Ishikawa (cell line): ENCODE measurements at regions not wholly inside any gene's neighbourhood (a gene's known extent, or its start where the extent isn't known, plus 50 kb on each side); places are given as distances from the start of the nearest gene placed in this dataset.

ENCODE experiments used
- CEBPB ChIP-seq: IDR thresholded peaks from 2 replicates; pipeline ENCODE4 v1.6.1; 2012
- CREB1 ChIP-seq: IDR thresholded peaks from 2 replicates; pipeline ENCODE4 v1.6.1; 2012; ENCODE audit warnings: low read depth
- EGR1 ChIP-seq: IDR thresholded peaks from 2 replicates; pipeline ENCODE4 v1.6.1; 2012
- EP300 ChIP-seq: IDR thresholded peaks from 2 replicates; pipeline ENCODE4 v1.6.1; 2012; ENCODE audit warnings: borderline replicate concordance
- FOXM1 ChIP-seq: IDR thresholded peaks from 2 replicates; pipeline ENCODE4 v1.6.1; 2012; ENCODE audit warnings: low read depth, borderline replicate concordance
- MAX ChIP-seq: IDR thresholded peaks from 2 replicates; pipeline ENCODE4 v1.6.1; 2012
- NFIC ChIP-seq: IDR thresholded peaks from 2 replicates; pipeline ENCODE4 v1.6.1; 2012
- RAD21 ChIP-seq: IDR thresholded peaks from 2 replicates; pipeline ENCODE4 v1.6.1; 2012; ENCODE audit warnings: low read depth
- REST ChIP-seq: IDR thresholded peaks from 2 replicates; pipeline ENCODE4 v1.6.1; 2012; ENCODE audit warnings: low read depth, mild to moderate bottlenecking
- TAF1 ChIP-seq: IDR thresholded peaks from 2 replicates; pipeline ENCODE4 v1.6.1; 2012; ENCODE audit warnings: low read depth, mild to moderate bottlenecking
- TCF12 ChIP-seq: IDR thresholded peaks from 2 replicates; pipeline ENCODE4 v1.6.1; 2012; ENCODE audit warnings: low read depth
- TEAD4 ChIP-seq: IDR thresholded peaks from 2 replicates; pipeline ENCODE4 v1.6.1; 2012
- USF1 ChIP-seq: IDR thresholded peaks from 2 replicates; pipeline ENCODE4 v1.6.1; 2012
- YY1 ChIP-seq: IDR thresholded peaks from 2 replicates; pipeline ENCODE4 v1.6.1; 2012; ENCODE audit warnings: low read depth
- ZBTB7A ChIP-seq: IDR thresholded peaks from 2 replicates; pipeline ENCODE4 v1.6.1; 2012; ENCODE audit warnings: low read depth

DNA sequence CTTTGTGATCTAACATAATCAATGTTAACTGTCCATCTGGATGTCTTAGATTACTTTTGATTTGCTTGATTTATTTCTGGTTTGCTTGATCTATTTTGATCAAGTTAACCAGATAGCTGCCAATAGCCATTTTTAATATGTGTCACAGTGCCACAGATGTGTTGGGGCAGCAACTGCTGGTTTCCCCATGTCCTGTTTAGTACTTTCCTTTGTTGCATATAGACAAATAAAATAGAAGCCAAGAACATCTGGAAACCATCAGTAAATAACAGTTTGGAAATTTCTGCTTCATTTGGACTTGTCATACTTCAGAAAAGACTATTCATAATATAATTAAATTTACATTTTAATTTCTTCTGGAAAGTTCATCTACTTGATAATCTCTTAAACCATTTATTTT lies 145.6 kb upstream of the C21orf91 start:
- TF ChIP-seq YY1 (no peak), TCF12 (no peak), CEBPB (no peak), REST (no peak), USF1 (no peak), ZBTB7A (no peak), TEAD4 (no peak), MAX (no peak), FOXM1 (no peak), RAD21 (no peak), EP300 (no peak), CREB1 (no peak), TAF1 (no peak), EGR1 (no peak), NFIC (no peak)

DNA sequence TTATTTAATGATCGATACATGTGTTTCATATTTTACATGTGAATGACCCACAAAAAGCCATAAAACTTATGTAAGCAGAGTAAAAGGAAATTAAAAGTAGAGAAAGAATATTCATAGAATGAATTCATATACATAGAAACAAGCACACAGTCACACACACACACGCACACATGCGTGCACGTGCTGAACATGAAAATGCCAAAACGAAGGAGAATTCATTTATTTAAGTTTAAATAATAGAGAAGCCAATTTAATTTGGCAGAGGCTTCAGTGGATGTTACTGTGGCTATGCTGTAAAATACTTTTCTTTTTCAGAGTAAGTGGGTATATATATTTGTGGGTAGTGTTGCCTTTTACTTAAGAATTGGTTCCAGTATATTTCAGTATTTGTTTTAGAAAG lies 145.0 kb upstream of the C21orf91 start:
- no peak for TF ChIP-seq TEAD4
- TF ChIP-seq YY1, result no peak
- TF ChIP-seq ZBTB7A, result no peak
- no peak for TF ChIP-seq MAX
- TF ChIP-seq REST, result no peak
- no peak for TF ChIP-seq EGR1
- TF ChIP-seq NFIC, result no peak
- TF ChIP-seq USF1, result no peak
- no peak for TF ChIP-seq CEBPB
- no peak for TF ChIP-seq FOXM1
- TF ChIP-seq TAF1, result no peak
- no peak for TF ChIP-seq TCF12
- TF ChIP-seq EP300, result no peak
- TF ChIP-seq CREB1, result no peak
- TF ChIP-seq RAD21, result no peak

DNA sequence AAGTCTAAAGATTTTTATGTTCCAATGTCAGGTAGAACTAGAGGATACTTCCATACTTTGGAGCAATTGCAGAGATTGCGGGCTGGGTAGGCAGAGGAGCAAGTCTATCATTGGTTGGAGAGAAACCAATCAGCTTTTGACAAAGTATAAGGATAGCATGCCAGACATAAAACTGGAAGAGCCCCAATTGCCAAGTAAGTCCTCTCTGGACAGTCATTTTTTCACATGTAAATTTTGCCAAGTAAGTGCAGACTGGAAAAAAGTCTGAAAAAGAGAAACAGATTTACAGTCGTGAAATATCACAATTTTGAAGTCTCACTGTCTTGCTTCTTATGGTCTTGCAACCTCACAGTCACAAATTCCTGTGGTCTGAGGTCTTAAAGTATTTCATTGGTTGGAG lies 131.4 kb upstream of the C21orf91 start:
- no peak for TF ChIP-seq CEBPB
- no peak for TF ChIP-seq TEAD4

- TF ChIP-seq TCF12 (no peak), NFIC (no peak), FOXM1 (no peak), CEBPB (no peak), EP300 (no peak), TEAD4 (no peak)
These were observed 130.3 kb upstream of the C21orf91 start for GRCh38 chr21:17949421-17949820.

DNA sequence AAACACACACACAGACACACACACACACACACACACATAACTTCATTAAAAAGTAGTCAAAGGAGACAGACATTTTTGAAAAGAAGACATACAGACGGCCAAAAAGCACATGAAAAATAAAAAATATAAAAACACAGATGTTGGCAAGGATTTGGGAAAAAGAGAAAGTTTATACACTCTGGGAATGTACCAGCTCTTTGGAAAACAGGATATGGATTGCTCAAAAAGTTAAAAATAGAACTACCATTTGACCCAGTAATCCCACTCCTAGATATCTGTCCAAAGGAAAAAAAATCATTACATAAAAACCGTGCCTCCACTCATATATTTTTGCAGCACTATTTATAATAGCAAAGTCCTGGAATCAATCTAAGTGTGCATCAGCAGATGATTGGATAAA lies 128.4 kb upstream of the C21orf91 start:
- TF ChIP-seq CEBPB (no peak), RAD21 (no peak), EGR1 (no peak), USF1 (no peak), EP300 (no peak), TCF12 (no peak), TEAD4 (no peak), REST (no peak), NFIC (no peak), CREB1 (no peak)
